ENCODE measurements at regions not wholly inside any gene's neighbourhood (a gene's known extent, or its start where the extent isn't known, plus 50 kb on each side); places are given as distances from the start of the nearest gene placed in this dataset.

- TF ChIP-seq CTCF (IDR thresholded peaks at IDR 0.05; ENCODE audit: insufficient read depth, low read length, poor library complexity, severe bottlenecking) (no peak), EZH2phosphoT487 (conservative IDR thresholded peaks at IDR 0.05; ENCODE audit: low read length) (no peak)
These were observed 711.7 kb downstream of the EDEM1 start for GRCh38 chr3:5899014-5899761.
